DND-41 (cell line): ENCODE measurements at regions not wholly inside any gene's neighbourhood (a gene's known extent, or its start where the extent isn't known, plus 50 kb on each side); places are given as distances from the start of the nearest gene placed in this dataset.

Experiments
- ATAC-seq: fragments of 200-7000 bp; cut with Tn5 transposase; 3 replicates; pipeline ENCODE4 v1.9.1; 2021; ENCODE audit warnings: low read depth; ENCODE audit not compliant: insufficient read depth
- DNase-seq: peaks from one replicate; pipeline ENCODE4 v3.0.0-alpha.2; 2020
- H2AFZ ChIP-seq: 2 replicates; pipeline ENCODE4 v1.6.0; 2012; ENCODE audit warnings: low read depth, low read length
- H3K27ac ChIP-seq: 2 replicates; pipeline ENCODE4 v1.5.1; 2012; ENCODE audit warnings: low read length, inconsistent platforms
- H3K27me3 ChIP-seq: fragments of 200-600 bp; sonication (generic); 2 replicates; pipeline ENCODE4 v1.6.0; 2012; ENCODE audit warnings: low read length, mild to moderate bottlenecking, inconsistent platforms; ENCODE audit not compliant: insufficient read depth, poor library complexity
- H3K36me3 ChIP-seq: 2 replicates; pipeline ENCODE4 v1.5.1; 2012; ENCODE audit warnings: low read length, inconsistent platforms; ENCODE audit not compliant: insufficient read depth
- H3K4me1 ChIP-seq: 2 replicates; pipeline ENCODE4 v1.5.1; 2012; ENCODE audit warnings: mild to moderate bottlenecking, low read length; ENCODE audit not compliant: insufficient read depth
- H3K4me2 ChIP-seq: 2 replicates; pipeline ENCODE4 v1.6.0; 2012; ENCODE audit warnings: mild to moderate bottlenecking, moderate library complexity, low read length, inconsistent platforms; ENCODE audit not compliant: insufficient read depth
- H3K4me3 ChIP-seq, 2 experiments: fragments of 200-600 bp in 1 of 2; shearing (Covaris generic) in 1 of 2; 2 replicates each; pipeline ENCODE4 v1.5.1; 2012 to 2016; ENCODE audit warnings: inconsistent platforms in 2 of 2, low read length in 2 of 2, mild to moderate bottlenecking in 2 of 2, low read depth in 1 of 2, moderate library complexity in 1 of 2
- H3K79me2 ChIP-seq: 2 replicates; pipeline ENCODE4 v1.6.0; 2012; ENCODE audit warnings: low read length, inconsistent platforms; ENCODE audit not compliant: insufficient read depth
- H3K9ac ChIP-seq: 2 replicates; pipeline ENCODE4 v1.6.0; 2012; ENCODE audit warnings: low read depth, mild to moderate bottlenecking, inconsistent platforms, low read length, moderate library complexity
- H3K9me3 ChIP-seq: 2 replicates; pipeline ENCODE4 v1.5.1; 2012; ENCODE audit warnings: low read length, moderate library complexity, mild to moderate bottlenecking, inconsistent platforms; ENCODE audit not compliant: insufficient read depth, severe bottlenecking
- H4K20me1 ChIP-seq: 2 replicates; pipeline ENCODE4 v1.6.0; 2012; ENCODE audit warnings: low read length; ENCODE audit not compliant: insufficient read depth
- EZH2 ChIP-seq: IDR thresholded peaks from 3 replicates; pipeline ENCODE4 v1.6.1; 2012; ENCODE audit warnings: borderline replicate concordance, low read depth, mild to moderate bottlenecking, moderate library complexity, low read length, inconsistent platforms; ENCODE audit not compliant: severe bottlenecking
- TF ChIP-seq, protein P1 (sequence below): IDR thresholded peaks from 2 replicates; pipeline ENCODE4 v1.5.1; 2012; ENCODE audit warnings: borderline replicate concordance, low read length, moderate library complexity, mild to moderate bottlenecking; ENCODE audit not compliant: poor library complexity, severe bottlenecking; ENCODE audit errors: extremely low read depth

DNA sequence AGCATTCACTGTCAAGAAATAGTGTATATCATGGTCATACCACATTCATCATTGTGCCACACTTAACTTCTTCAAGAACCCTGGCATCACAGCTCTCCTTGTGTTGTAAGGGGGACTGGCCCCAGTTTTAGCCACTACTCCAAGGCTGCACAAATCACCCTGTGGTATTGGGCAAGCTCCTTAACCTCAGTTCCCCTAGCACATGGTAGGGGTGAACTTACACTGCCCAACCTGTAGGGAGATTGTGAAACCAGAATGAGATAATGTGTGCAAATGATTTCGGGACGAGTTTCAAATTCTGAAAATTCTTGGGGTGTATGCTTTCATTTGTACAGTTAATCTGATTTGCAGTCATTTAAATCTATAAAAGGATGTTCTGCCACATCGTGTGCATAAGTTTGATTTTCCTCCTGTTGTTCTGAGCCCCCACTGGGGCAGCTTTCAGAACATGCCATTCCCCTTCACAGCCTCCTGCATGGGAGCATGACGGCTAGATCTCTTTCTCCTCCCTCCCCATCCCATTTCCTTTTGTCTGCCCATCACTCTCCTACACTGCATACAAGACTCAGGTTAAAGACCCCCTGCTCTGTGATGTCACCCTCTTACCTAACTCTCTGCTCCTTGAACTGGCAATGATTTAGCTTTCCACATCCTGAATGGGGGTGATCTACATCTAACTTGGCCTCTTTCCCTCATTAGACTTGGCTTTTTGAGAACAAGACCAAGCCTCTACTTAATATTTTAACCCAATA is 290.3 kb downstream of the CHRM3 start:
- H3K36me3 ChIP-seq: no peaks in the 10 kb centered on the region
- no peak overlapping the region for H3K27ac ChIP-seq
- no peak overlapping the region for H3K9ac ChIP-seq
- no peaks in the 10 kb centered on the region for H3K9me3 ChIP-seq
- H3K4me2 ChIP-seq: no peak overlapping the region
- ATAC-seq (peak; percentile 55; the same call in 2 of the 3 replicates), DNase-seq (no peak)
- TF ChIP-seq, protein P1, sequence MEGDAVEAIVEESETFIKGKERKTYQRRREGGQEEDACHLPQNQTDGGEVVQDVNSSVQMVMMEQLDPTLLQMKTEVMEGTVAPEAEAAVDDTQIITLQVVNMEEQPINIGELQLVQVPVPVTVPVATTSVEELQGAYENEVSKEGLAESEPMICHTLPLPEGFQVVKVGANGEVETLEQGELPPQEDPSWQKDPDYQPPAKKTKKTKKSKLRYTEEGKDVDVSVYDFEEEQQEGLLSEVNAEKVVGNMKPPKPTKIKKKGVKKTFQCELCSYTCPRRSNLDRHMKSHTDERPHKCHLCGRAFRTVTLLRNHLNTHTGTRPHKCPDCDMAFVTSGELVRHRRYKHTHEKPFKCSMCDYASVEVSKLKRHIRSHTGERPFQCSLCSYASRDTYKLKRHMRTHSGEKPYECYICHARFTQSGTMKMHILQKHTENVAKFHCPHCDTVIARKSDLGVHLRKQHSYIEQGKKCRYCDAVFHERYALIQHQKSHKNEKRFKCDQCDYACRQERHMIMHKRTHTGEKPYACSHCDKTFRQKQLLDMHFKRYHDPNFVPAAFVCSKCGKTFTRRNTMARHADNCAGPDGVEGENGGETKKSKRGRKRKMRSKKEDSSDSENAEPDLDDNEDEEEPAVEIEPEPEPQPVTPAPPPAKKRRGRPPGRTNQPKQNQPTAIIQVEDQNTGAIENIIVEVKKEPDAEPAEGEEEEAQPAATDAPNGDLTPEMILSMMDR: no peak
- TF ChIP-seq EZH2: no peak
- no peaks in the 10 kb centered on the region for H3K4me1 ChIP-seq
- no peaks in the 10 kb centered on the region for H3K79me2 ChIP-seq
- no peaks in the 10 kb centered on the region for H4K20me1 ChIP-seq
- H2AFZ ChIP-seq: no peak overlapping the region
- H3K4me3 ChIP-seq: no peak overlapping the region
- no peaks in the 10 kb centered on the region for H3K27me3 ChIP-seq

DNA sequence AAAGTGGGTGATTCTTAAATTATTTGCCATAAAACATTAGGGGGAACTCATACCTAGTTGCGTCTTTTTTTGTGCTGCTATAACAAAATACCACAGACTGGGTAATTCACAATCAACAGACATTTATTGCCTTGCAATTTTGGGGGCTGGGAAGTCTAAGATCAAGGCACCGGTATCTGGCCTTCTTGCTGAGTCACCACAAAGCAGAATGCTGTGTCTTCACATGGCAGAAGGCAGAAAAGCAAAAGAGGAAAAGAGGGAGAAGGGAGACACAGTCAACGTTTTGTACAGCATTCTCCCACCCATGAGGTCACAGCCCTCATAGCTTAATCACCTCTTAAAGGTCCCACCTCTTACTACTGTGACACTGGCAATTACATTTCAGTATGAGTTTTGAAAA is 291.0 kb downstream of the CHRM3 start:
- Histone ChIP-seq H3K4me1 (no peaks in the 10 kb centered on the region), H3K9ac (no peak overlapping the region), H3K4me2 (no peak overlapping the region), H3K4me3 (no peak overlapping the region), H2AFZ (no peak overlapping the region), H3K27ac (no peak overlapping the region), H3K27me3 (no peaks in the 10 kb centered on the region), H3K36me3 (no peaks in the 10 kb centered on the region), H4K20me1 (no peaks in the 10 kb centered on the region), H3K9me3 (no peaks in the 10 kb centered on the region), H3K79me2 (no peaks in the 10 kb centered on the region)
- ATAC-seq (peak; percentile 44; the same call in 1 of the 3 replicates), DNase-seq (no peak)
- TF ChIP-seq EZH2: no peak
- TF ChIP-seq, protein P1: no peak

DNA sequence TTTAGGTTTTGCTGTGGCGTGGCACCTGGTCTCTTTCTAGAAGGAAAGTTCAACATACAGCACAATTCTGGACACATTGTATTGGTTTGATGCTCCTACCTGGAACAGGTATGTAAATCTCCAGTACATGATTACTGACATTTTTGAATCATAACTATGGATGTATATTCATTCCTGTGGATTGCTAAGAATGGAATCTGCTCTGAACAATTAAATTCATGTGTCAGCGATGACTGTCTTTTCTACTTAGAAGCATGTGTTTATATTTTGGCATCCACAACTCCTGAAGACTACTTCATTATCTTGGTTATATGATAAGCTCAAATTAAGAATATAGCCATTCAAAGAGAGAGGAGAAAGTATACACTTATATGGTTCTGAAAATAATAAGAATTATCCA is 291.8 kb downstream of the CHRM3 start:
- H3K4me2 ChIP-seq: no peak overlapping the region
- H2AFZ ChIP-seq: no peak overlapping the region
- no peak for TF ChIP-seq EZH2
- TF ChIP-seq, protein P1: no peak
- no peaks in the 10 kb centered on the region for H3K9me3 ChIP-seq
- H3K79me2 ChIP-seq: no peaks in the 10 kb centered on the region
- ATAC-seq (no peak), DNase-seq (no peak)
- H3K9ac ChIP-seq: no peak overlapping the region
- no peaks in the 10 kb centered on the region for H3K27me3 ChIP-seq
- H3K27ac ChIP-seq: no peak overlapping the region
- no peaks in the 10 kb centered on the region for H3K4me1 ChIP-seq
- H3K36me3 ChIP-seq: no peaks in the 10 kb centered on the region
- H3K4me3 ChIP-seq: no peak overlapping the region
- H4K20me1 ChIP-seq: no peaks in the 10 kb centered on the region
